HL-60 (cell line): ENCODE measurements at regions not wholly inside any gene's neighbourhood (a gene's known extent, or its start where the extent isn't known, plus 50 kb on each side); places are given as distances from the start of the nearest gene placed in this dataset.
"Not testable (repeated sequence)": the region's sequence is repeated elsewhere in the genome, so short reads cannot be mapped to it uniquely, and the experiment has no call there.

Source experiments
- DNase-seq, 2 experiments: peaks; one replicate each; pipeline ENCODE4 v3.0.0-alpha.2; 2010 to 2020; ENCODE audit warnings: low read depth in 1 of 2, low spot score in 1 of 2
- H3K27ac ChIP-seq: fragments of 250-450 bp; sonication (Bioruptor Pico); replicated peaks from 2 replicates; pipeline ENCODE4 v1.5.1; 2020; ENCODE audit warnings: mild to moderate bottlenecking, moderate library complexity
- H3K27me3 ChIP-seq: fragments of 250-450 bp; sonication (Bioruptor Pico); 2 replicates; pipeline ENCODE4 v1.5.1; 2021; ENCODE audit warnings: mild to moderate bottlenecking, moderate library complexity; ENCODE audit not compliant: insufficient read depth, poor library complexity, severe bottlenecking
- H3K4me3 ChIP-seq: replicated peaks from 2 replicates; pipeline ENCODE4 v1.5.1; 2011; ENCODE audit warnings: mild to moderate bottlenecking, control low read depth, low read length; ENCODE audit not compliant: insufficient read depth
- GABPA ChIP-seq: IDR thresholded peaks from 2 replicates; pipeline ENCODE4 v1.6.1; 2012; ENCODE audit warnings: low read depth
- POLR2AphosphoS5 ChIP-seq: IDR thresholded peaks from 2 replicates; pipeline ENCODE4 v1.6.1; 2012; ENCODE audit warnings: low read depth
- SPI1 ChIP-seq: IDR thresholded peaks from 2 replicates; pipeline ENCODE4 v1.6.1; 2012; ENCODE audit warnings: low read depth, mild to moderate bottlenecking, borderline replicate concordance
- TF ChIP-seq, protein P1 (sequence below): IDR thresholded peaks from 2 replicates; pipeline ENCODE4 v1.6.1; 2012; ENCODE audit warnings: low read depth; ENCODE audit not compliant: insufficient replicate concordance
- TF ChIP-seq, protein P2 (sequence below): IDR thresholded peaks from one replicate; pipeline ENCODE4 v1.5.1; 2011; ENCODE audit warnings: low read length, control low read depth, inconsistent platforms; ENCODE audit not compliant: insufficient read depth

DNA sequence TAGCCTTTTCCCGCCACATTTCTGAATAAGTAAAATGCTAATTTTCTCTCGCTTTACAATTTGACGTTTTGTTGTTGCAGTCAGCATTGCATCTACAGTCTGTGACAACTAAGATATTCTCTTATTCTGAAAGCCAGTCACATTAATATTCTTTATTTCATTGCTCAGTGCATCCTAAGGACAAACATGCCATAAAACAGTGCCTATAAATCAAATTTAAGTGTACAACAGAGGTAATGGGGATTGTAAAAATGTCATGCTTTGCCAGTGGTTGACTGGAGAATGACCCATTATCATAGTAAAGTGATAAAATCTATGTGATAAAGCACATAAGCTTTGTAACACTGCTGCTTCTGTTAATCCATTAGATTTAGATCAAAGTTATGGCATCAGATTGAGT is 1850.0 kb upstream of the ACO1 start:
- H3K4me3 ChIP-seq: no peak overlapping the region
- H3K27me3 ChIP-seq: no peaks in the 10 kb centered on the region
- no peak for DNase-seq
- TF ChIP-seq, protein P1, sequence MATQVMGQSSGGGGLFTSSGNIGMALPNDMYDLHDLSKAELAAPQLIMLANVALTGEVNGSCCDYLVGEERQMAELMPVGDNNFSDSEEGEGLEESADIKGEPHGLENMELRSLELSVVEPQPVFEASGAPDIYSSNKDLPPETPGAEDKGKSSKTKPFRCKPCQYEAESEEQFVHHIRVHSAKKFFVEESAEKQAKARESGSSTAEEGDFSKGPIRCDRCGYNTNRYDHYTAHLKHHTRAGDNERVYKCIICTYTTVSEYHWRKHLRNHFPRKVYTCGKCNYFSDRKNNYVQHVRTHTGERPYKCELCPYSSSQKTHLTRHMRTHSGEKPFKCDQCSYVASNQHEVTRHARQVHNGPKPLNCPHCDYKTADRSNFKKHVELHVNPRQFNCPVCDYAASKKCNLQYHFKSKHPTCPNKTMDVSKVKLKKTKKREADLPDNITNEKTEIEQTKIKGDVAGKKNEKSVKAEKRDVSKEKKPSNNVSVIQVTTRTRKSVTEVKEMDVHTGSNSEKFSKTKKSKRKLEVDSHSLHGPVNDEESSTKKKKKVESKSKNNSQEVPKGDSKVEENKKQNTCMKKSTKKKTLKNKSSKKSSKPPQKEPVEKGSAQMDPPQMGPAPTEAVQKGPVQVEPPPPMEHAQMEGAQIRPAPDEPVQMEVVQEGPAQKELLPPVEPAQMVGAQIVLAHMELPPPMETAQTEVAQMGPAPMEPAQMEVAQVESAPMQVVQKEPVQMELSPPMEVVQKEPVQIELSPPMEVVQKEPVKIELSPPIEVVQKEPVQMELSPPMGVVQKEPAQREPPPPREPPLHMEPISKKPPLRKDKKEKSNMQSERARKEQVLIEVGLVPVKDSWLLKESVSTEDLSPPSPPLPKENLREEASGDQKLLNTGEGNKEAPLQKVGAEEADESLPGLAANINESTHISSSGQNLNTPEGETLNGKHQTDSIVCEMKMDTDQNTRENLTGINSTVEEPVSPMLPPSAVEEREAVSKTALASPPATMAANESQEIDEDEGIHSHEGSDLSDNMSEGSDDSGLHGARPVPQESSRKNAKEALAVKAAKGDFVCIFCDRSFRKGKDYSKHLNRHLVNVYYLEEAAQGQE: no peak
- TF ChIP-seq, protein P2, sequence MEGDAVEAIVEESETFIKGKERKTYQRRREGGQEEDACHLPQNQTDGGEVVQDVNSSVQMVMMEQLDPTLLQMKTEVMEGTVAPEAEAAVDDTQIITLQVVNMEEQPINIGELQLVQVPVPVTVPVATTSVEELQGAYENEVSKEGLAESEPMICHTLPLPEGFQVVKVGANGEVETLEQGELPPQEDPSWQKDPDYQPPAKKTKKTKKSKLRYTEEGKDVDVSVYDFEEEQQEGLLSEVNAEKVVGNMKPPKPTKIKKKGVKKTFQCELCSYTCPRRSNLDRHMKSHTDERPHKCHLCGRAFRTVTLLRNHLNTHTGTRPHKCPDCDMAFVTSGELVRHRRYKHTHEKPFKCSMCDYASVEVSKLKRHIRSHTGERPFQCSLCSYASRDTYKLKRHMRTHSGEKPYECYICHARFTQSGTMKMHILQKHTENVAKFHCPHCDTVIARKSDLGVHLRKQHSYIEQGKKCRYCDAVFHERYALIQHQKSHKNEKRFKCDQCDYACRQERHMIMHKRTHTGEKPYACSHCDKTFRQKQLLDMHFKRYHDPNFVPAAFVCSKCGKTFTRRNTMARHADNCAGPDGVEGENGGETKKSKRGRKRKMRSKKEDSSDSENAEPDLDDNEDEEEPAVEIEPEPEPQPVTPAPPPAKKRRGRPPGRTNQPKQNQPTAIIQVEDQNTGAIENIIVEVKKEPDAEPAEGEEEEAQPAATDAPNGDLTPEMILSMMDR: no peak
- TF ChIP-seq SPI1 (no peak), GABPA (no peak), POLR2AphosphoS5 (no peak)
- no peak overlapping the region for H3K27ac ChIP-seq

DNA sequence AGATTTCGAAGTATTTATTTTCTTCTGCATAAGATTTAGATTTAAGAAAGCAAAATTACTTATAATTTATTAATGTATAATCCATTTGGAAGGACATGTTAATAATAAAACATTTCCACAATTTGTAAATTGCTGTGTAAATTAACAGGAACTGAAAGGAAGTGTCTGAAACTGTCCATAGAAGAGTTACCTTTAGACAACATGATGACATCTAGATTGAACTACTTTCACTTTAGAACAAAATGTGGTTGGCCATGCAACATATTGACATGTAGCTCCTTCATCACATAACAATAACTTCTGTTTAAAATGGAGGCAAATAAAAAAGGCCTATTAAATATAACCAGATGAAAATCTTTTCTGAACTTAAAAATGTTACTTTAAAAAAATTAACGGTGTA is 1849.5 kb upstream of the ACO1 start:
- DNase-seq: no peak
- TF ChIP-seq GABPA (no peak), SPI1 (no peak), POLR2AphosphoS5 (no peak)
- TF ChIP-seq, protein P1: no peak
- TF ChIP-seq, protein P2: no peak
- Histone ChIP-seq H3K27me3 (no peaks in the 10 kb centered on the region), H3K27ac (no peak overlapping the region), H3K4me3 (no peak overlapping the region)

DNA sequence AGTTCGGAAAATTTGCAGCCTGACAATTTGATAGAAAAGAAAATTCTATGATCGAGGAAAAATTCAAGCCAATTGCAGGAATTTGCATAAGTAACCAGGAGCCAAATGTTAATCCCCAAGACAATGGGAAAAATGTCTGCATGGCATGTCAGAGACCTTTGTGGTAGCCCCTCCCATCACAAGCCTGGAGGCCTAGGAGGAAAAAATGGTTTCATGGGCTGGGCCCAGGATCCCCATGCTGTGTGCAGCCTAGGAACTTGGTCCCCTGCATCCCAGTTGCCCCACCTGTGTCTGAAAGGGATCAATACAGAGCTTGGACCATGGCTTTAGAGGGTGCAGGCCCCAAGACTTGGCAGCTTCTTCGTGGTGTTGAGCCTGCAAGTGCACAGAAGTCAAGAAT is 1847.9 kb upstream of the ACO1 start:
- DNase-seq: no peak
- Histone ChIP-seq H3K27ac (no peak overlapping the region), H3K4me3 (no peak overlapping the region), H3K27me3 (no peaks in the 10 kb centered on the region)
- no peak for TF ChIP-seq SPI1
- no peak for TF ChIP-seq POLR2AphosphoS5
- TF ChIP-seq, protein P1: no peak
- no peak for TF ChIP-seq GABPA
- TF ChIP-seq, protein P2: no peak

DNA sequence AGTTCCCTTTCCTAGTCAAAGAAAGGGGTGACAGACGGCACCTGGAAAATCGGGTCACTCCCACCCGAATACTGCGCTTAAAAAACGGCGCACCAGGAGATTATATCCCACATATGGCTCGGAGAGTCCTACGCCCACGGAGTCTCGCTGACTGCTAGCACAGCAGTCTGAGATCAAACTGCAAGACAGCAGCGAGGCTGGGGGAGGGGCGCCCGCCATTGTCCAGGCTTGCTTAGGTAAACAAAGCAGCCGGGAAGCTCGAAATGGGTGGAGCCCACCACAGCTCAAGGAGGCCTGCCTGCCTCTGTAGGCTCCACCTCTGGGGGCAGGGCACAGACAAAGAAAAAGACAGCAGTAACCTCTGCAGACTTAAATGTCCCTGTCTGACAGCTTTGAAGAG is 1844.7 kb upstream of the ACO1 start:
- not testable (repeated sequence) for H3K4me3 ChIP-seq, H3K27ac ChIP-seq, H3K27me3 ChIP-seq, DNase-seq
